SK-N-SH (cell line): ENCODE measurements at regions not wholly inside any gene's neighbourhood (a gene's known extent, or its start where the extent isn't known, plus 50 kb on each side); places are given as distances from the start of the nearest gene placed in this dataset.

Experiments used
- CTCF ChIA-PET: fragments of 300-600, 350-600 bp; formaldehyde crosslinking; extraction: SDS; loops from one replicate; lab custom pipeline; 2021; lab: Yijun Ruan, JAX
- POLR2A ChIA-PET: fragments of 350-600 bp; sonication (Branson Sonifier 250); formaldehyde crosslinking; extraction: SDS; loops from one replicate; lab custom pipeline; 2020; ENCODE audit warnings: antibody characterized with exemption, inconsistent platforms; lab: Yijun Ruan, JAX
- DNase-seq: peaks from one replicate; pipeline ENCODE4 v3.0.0; 2012
- H2AFZ ChIP-seq: fragments of 200-600 bp; sonication (generic); 2 replicates; pipeline ENCODE4 v1.8.1; 2016; ENCODE audit warnings: antibody characterized with exemption, mild to moderate bottlenecking, low read depth
- H3F3A ChIP-seq: fragments of 200-600 bp; sonication (generic); replicated peaks from 2 replicates; pipeline ENCODE3; 2016; ENCODE audit warnings: antibody characterized with exemption, mild to moderate bottlenecking; ENCODE audit not compliant: insufficient read depth
- H3K27ac ChIP-seq, 2 experiments: fragments of 200-500 bp in 1 of 2; fragments of 200-600 bp in 1 of 2; sonication (Bioruptor generic) in 1 of 2; sonication (generic), shearing (Covaris generic) in 1 of 2; 2 replicates each; pipeline versions ENCODE4 v1.5.1 to v1.6.1; 2014 to 2016; ENCODE audit warnings: low read depth in 2 of 2, inconsistent platforms in 1 of 2, low read length in 1 of 2, mild to moderate bottlenecking in 1 of 2, mixed read lengths in 1 of 2
- H3K27me3 ChIP-seq: fragments of 200-600 bp; sonication (generic), shearing (Covaris generic); 2 replicates; pipeline ENCODE4 v1.6.1; 2016; ENCODE audit warnings: mixed run types; ENCODE audit not compliant: insufficient read depth
- H3K36me3 ChIP-seq, 2 experiments: fragments of 200-500 bp in 1 of 2; fragments of 200-600 bp in 1 of 2; sonication (Bioruptor generic) in 1 of 2; sonication (generic) in 1 of 2; replicated peaks in 1 of 2; 2 replicates each; pipeline versions ENCODE3 to v1.5.1; 2014 to 2016; ENCODE audit warnings: low read length in 1 of 2, mild to moderate bottlenecking in 1 of 2; ENCODE audit not compliant: insufficient read depth in 2 of 2, control insufficient read depth in 1 of 2
- H3K4me1 ChIP-seq, 2 experiments: fragments of 200-500 bp in 1 of 2; fragments of 200-600 bp in 1 of 2; sonication (Bioruptor generic) in 1 of 2; sonication (generic), shearing (Covaris generic) in 1 of 2; 2 replicates each; pipeline versions ENCODE4 v1.5.1 to v1.6.1; 2014 to 2016; ENCODE audit warnings: low read depth in 1 of 2, low read length in 1 of 2, mixed run types in 1 of 2; ENCODE audit not compliant: insufficient read depth in 2 of 2, control insufficient read depth in 1 of 2
- H3K4me2 ChIP-seq: fragments of 200-600 bp; sonication (generic), shearing (Covaris generic); 2 replicates; pipeline ENCODE4 v1.6.1; 2017; ENCODE audit warnings: mixed run types
- H3K4me3 ChIP-seq, 2 experiments: fragments of 200-500 bp in 1 of 2; fragments of 200-600 bp in 1 of 2; sonication (Bioruptor generic) in 1 of 2; sonication (generic), shearing (Covaris generic) in 1 of 2; 2 replicates each; pipeline versions ENCODE4 v1.5.1 to v1.8.1; 2014 to 2016; ENCODE audit warnings: low read depth in 2 of 2, inconsistent platforms in 1 of 2, low read length in 1 of 2, mild to moderate bottlenecking in 1 of 2, mixed read lengths in 1 of 2, moderate library complexity in 1 of 2
- H3K79me2 ChIP-seq: fragments of 200-600 bp; sonication (generic); 2 replicates; pipeline ENCODE4 v1.8.1; 2017; ENCODE audit warnings: mild to moderate bottlenecking; ENCODE audit not compliant: insufficient read depth
- H3K9ac ChIP-seq: fragments of 200-600 bp; sonication (generic); 2 replicates; pipeline ENCODE4 v1.6.1; 2017; ENCODE audit warnings: mixed run types
- H3K9me2 ChIP-seq: fragments of 200-600 bp; sonication (generic); 2 replicates; pipeline ENCODE4 v1.6.1; 2017; ENCODE audit warnings: mixed run types
- H3K9me3 ChIP-seq: fragments of 200-600 bp; sonication (generic); 2 replicates; pipeline ENCODE4 v1.6.1; 2017; ENCODE audit warnings: mixed run types, mild to moderate bottlenecking, moderate library complexity
- H4K20me1 ChIP-seq: fragments of 200-600 bp; sonication (generic); 2 replicates; pipeline ENCODE4 v1.6.1; 2017; ENCODE audit warnings: mild to moderate bottlenecking, mixed run types; ENCODE audit not compliant: insufficient read depth
- CTCF ChIP-seq: fragments of 200-600 bp; sonication (generic); IDR thresholded peaks from 2 replicates; pipeline ENCODE4 v1.6.1; 2017; ENCODE audit warnings: antibody characterized with exemption, mild to moderate bottlenecking, moderate library complexity
- EP300 ChIP-seq, 2 experiments: IDR thresholded peaks; 2 replicates each; pipeline versions ENCODE4 v1.4.0 to v1.6.1; 2012; ENCODE audit warnings: borderline replicate concordance in 1 of 2, low read depth in 1 of 2, low read length in 1 of 2
- GATA2 ChIP-seq: sonication (generic); formaldehyde crosslinking; IDR thresholded peaks from 2 replicates; pipeline ENCODE4 v1.5.0; 2020; ENCODE audit warnings: mild to moderate bottlenecking, missing genetic modification reagents
- JUND ChIP-seq: IDR thresholded peaks from 2 replicates; pipeline ENCODE4 v1.4.0; 2012
- MXI1 ChIP-seq: IDR thresholded peaks from 2 replicates; pipeline ENCODE4 v1.6.1; 2012; ENCODE audit warnings: mild to moderate bottlenecking, low read depth, low read length, improper control_type of control experiment
- NFIC ChIP-seq: IDR thresholded peaks from 2 replicates; pipeline ENCODE4 v1.4.0; 2012; ENCODE audit warnings: borderline replicate concordance
- RAD21 ChIP-seq: IDR thresholded peaks from 2 replicates; pipeline ENCODE4 v1.6.1; 2012; ENCODE audit warnings: mild to moderate bottlenecking, low read length
- RCOR1 ChIP-seq: fragments of 150-350 bp; IDR thresholded peaks from 2 replicates; pipeline ENCODE4 v1.6.1; 2017; ENCODE audit warnings: antibody characterized with exemption, low read length
- RFX5 ChIP-seq: IDR thresholded peaks from 2 replicates; pipeline ENCODE4 v1.6.1; 2012; ENCODE audit warnings: mild to moderate bottlenecking, improper control_type of control experiment, low read length
- SIN3A ChIP-seq: IDR thresholded peaks from 2 replicates; pipeline ENCODE4 v1.6.1; 2012; ENCODE audit warnings: low read depth, mild to moderate bottlenecking, low read length, moderate library complexity, borderline replicate concordance
- TCF12 ChIP-seq: IDR thresholded peaks from 2 replicates; pipeline ENCODE4 v1.4.0; 2012
- ZBTB33 ChIP-seq: IDR thresholded peaks from 2 replicates; pipeline ENCODE4 v1.4.0; 2012; ENCODE audit warnings: low read depth, borderline replicate concordance
- WGBS: methylation state at CpG from one replicate; pipeline ENCODE4 v1.1.6; 2017; ENCODE audit warnings: low lambda C conversion rate; 5-methylcytosine and 5-hydroxymethylcytosine counted together
- TF ChIP-seq, protein P1 (sequence below): fragments of 150-350 bp; IDR thresholded peaks from 2 replicates; pipeline ENCODE4 v1.6.1; 2017; ENCODE audit warnings: antibody characterized with exemption, low read length, low read depth, borderline replicate concordance

- WGBS: 84% methylated on average over 6 of the region's 6 CpGs
- Histone ChIP-seq H3K4me2 (no peak overlapping the region), H3K9ac (no peak overlapping the region), H3K79me2 (peaks cover 45% of the 10 kb centered on the region), H3K27ac (no peak overlapping the region), H3K9me2 (no peaks in the 10 kb centered on the region), H2AFZ (no peak overlapping the region), H3K4me3 (no peak overlapping the region), H3K36me3 (peaks cover 0 to 3% of the 10 kb centered on the region in 2 experiments), H3K27me3 (no peaks in the 10 kb centered on the region), H4K20me1 (peaks cover 5% of the 10 kb centered on the region; the same call in 1 of the 2 replicates), H3K9me3 (no peaks in the 10 kb centered on the region), H3K4me1 (peaks cover 0 to 10% of the 10 kb centered on the region in 2 experiments; a peak in 2 of 4 replicates), H3F3A (no peaks in the 10 kb centered on the region)
- ChIA-PET CTCF (interaction anchor here (0.6 to 1.2 kb wide), 6 partner anchors 9 to 153 kb away, joined by 3 to 4 read pairs (median 3); no protein-coding TSS in a partner anchor), POLR2A (no interaction called here)
- TF ChIP-seq CTCF (no peak), TCF12 (no peak), RAD21 (no peak), ZBTB33 (no peak), EP300 (IDR thresholded peaks at IDR 0.05; ENCODE audit: borderline replicate concordance in 1 of 2, low read depth in 1 of 2, low read length in 1 of 2) (no peak), MXI1 (no peak), RFX5 (no peak), GATA2 (no peak), JUND (no peak), NFIC (no peak), SIN3A (no peak), RCOR1 (no peak)
- TF ChIP-seq, protein P1, sequence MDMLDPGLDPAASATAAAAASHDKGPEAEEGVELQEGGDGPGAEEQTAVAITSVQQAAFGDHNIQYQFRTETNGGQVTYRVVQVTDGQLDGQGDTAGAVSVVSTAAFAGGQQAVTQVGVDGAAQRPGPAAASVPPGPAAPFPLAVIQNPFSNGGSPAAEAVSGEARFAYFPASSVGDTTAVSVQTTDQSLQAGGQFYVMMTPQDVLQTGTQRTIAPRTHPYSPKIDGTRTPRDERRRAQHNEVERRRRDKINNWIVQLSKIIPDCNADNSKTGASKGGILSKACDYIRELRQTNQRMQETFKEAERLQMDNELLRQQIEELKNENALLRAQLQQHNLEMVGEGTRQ: no peak
- DNase-seq: no peak
Measured at GRCh38 chr7:86995052-86995725, 64.3 kb downstream of the ELAPOR2 start.
